Colonic mucosa (tissue), 4 donors: ENCODE measurements at regions not wholly inside any gene's neighbourhood (a gene's known extent, or its start where the extent isn't known, plus 50 kb on each side); places are given as distances from the start of the nearest gene placed in this dataset.

Source experiments
- DNase-seq: peaks from one replicate; pipeline ENCODE4 v3.0.0-alpha.2; 2020
- H3K27ac ChIP-seq: fragments of 200-600 bp; one replicate; pipeline ENCODE4 v1.8.0; 2021
- H3K27me3 ChIP-seq: fragments of 200-600 bp; one replicate; pipeline ENCODE4 v1.8.0; 2021
- H3K36me3 ChIP-seq: fragments of 200-600 bp; one replicate; pipeline ENCODE4 v1.8.0; 2021
- H3K4me1 ChIP-seq: fragments of 200-600 bp; one replicate; pipeline ENCODE4 v1.8.0; 2021; ENCODE audit warnings: mild to moderate bottlenecking
- H3K4me3 ChIP-seq: fragments of 200-600 bp; one replicate; pipeline ENCODE4 v1.8.0; 2021
- H3K9ac ChIP-seq, 2 donors: one replicate each; pipeline ENCODE4 v1.7.0; 2013; ENCODE audit warnings: control low read depth in 2 of 2, low read depth in 2 of 2, low read length in 2 of 2
- H3K9me3 ChIP-seq: fragments of 200-600 bp; one replicate; pipeline ENCODE4 v1.8.0; 2021
- CTCF ChIP-seq: fragments of 200-600 bp; IDR thresholded peaks from one replicate; pipeline ENCODE4 v1.8.0; 2022; ENCODE audit warnings: antibody characterized with exemption, mild to moderate bottlenecking
- intact Hi-C: fragments of 100-400 bp; cut with DNase I; formaldehyde crosslinking; loops from one replicate; pipeline ENCODE4 v1.14.1; 2022
- donor health status: healthy.
- donor health status: DM: no; HTN: no; CAD: no.
- donor health status: DM: no; HTN: no; CAD: no.

- H3K9me3 ChIP-seq, result no peaks in the 10 kb centered on the region
- no peak overlapping the region for H3K27ac ChIP-seq
- H3K9ac ChIP-seq, result no peak overlapping the region
- intact Hi-C loops, result no loop called here
- no peak for DNase-seq
- H3K4me3 ChIP-seq, result no peak overlapping the region
- no peaks in the 10 kb centered on the region for H3K27me3 ChIP-seq
- H3K4me1 ChIP-seq, result no peaks in the 10 kb centered on the region
- no peak for TF ChIP-seq CTCF
- no peaks in the 10 kb centered on the region for H3K36me3 ChIP-seq
These were observed 273.5 kb upstream of the HDAC4 start for GRCh38 chr2:239674101-239674980.

DNA sequence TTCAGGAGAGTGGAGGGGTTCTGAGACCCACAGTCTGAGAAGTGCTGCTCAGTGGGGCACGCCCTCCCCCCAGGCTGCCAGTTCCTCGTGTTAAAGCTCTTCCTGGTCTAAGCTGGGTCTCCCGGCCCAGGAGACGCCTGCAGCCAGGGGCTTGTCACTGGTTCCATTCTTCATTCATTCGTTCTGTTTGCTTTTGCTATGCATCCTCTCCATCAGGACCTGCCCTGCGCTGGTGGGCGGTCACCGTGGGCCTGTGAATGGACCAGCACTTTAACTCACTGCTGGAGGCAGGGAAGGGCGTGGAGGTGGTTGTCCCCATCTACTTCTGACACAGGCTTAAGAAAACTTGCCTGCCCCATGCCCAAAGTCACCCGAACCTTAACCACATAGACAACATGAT, 272.8 kb upstream of the HDAC4 start:
- Histone ChIP-seq H3K27me3 (no peaks in the 10 kb centered on the region), H3K9ac (no peak overlapping the region), H3K27ac (no peak overlapping the region), H3K4me3 (no peak overlapping the region), H3K36me3 (no peaks in the 10 kb centered on the region), H3K4me1 (no peaks in the 10 kb centered on the region), H3K9me3 (no peaks in the 10 kb centered on the region)
- no peak for DNase-seq
- no peak for TF ChIP-seq CTCF
- intact Hi-C loops, result no loop called here

DNA sequence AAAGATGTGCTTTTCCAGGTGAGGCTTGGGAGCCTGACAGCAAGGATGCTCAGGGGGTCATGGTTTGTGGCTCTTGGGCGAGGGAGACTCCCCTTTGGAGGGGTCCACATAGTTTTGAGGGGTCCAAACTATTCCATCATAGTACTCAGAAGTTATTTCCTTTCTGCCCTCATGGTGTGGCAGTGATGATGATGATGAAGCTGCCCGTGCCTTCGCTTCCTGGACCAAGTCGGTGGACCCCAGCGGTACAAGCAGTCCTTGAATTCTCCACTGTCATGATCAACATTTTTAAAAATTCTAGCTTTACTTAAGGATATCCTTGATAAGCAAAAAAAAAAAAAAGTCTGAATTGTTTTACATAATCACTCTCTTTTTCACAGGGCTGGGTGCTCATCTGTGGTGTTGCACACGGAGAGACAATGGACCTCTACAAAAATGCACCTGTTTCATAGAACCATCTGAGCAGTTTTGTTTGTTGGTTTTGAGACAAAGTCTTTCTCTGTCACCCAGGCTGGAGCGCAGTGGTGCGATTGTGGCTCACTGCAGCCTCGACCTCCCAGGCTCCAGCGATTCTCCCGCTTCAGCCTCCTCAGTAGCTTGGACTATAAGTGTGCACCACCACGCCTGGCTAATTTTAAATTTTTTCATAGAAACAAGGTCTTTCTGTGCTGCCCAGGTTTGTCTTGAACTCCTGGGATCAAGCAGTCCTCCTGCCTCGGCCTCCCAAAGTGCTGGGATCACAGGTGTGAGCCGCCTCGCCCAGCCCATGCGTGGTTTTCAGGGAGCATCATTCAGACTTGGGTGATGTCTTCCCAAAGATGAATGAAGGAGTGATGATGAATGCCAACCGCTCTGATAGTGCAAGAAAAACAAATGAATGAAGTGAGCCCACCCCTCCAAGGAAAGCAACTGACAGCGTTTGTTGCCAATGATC, 271.4 kb upstream of the HDAC4 start:
- intact Hi-C loops, result no loop called here

DNA sequence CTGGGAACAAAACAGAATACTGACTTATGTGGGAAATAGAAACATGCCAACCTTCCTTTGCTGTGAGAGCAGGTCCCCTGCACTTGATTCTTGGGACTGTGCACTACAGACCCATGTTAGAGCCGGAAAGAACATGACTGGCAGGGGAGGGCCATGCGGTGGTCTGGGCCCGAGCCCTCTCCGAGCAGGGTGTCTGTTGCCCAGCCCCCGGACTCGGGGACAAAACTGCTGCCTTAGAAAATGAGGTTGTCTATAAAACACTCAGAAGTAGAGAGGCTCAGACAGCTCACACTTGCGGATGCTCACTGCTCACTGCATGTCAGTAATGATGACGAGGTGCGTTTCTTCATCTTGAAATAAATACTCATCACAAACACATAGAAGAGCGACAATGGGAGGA, 270.7 kb upstream of the HDAC4 start:
- no peak for DNase-seq
- no peaks in the 10 kb centered on the region for H3K9me3 ChIP-seq
- H3K36me3 ChIP-seq, result no peaks in the 10 kb centered on the region
- H3K4me3 ChIP-seq, result no peak overlapping the region
- H3K27ac ChIP-seq, result no peak overlapping the region
- H3K27me3 ChIP-seq, result no peaks in the 10 kb centered on the region
- no peak overlapping the region for H3K9ac ChIP-seq
- no peak for TF ChIP-seq CTCF
- intact Hi-C loops, result no loop called here
- H3K4me1 ChIP-seq, result no peaks in the 10 kb centered on the region

More for the DNA sequence above, 271.4 kb upstream of the HDAC4 start:
- H3K27ac ChIP-seq, result no peak overlapping the region
- H3K4me1 ChIP-seq, result no peaks in the 10 kb centered on the region
- H3K36me3 ChIP-seq, result no peaks in the 10 kb centered on the region
- no peak for TF ChIP-seq CTCF
- H3K9me3 ChIP-seq, result no peaks in the 10 kb centered on the region
- H3K9ac ChIP-seq, result no peak overlapping the region
- no peak overlapping the region for H3K4me3 ChIP-seq
- no peak for DNase-seq
- H3K27me3 ChIP-seq, result no peaks in the 10 kb centered on the region

DNA sequence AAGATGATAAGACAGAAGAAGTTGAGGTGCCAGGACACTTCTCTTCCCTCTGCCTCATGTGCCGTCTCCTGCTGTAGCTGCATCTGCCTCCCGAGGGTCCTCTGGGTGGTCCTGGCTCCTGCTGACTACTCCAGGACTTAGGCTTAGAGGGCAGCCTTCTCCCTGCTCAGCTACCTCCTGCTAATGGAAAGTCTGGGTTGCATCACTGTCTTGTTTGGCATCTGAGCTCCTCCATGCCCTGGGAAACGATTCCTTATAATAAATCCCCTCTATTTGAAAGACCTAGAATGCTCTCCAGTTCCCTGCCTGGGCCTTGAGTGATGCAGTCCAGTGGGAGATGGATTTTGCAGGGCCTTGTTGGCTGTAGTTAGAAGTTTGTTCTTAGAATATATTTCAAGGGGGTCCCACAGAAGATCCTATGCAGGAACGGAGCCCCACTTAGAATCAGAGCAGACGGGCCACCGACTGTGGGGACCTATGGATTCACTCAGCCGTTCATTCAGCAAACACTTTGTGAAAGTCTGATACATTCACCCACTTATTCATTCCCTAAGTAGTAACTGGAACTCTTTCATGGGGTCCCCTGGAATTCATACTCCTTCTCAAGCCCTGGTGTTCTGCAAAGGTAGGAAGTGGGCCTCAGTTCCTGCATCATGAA, 269.8 kb upstream of the HDAC4 start:
- H3K9me3 ChIP-seq, result no peaks in the 10 kb centered on the region

More for the DNA sequence above, 269.8 kb upstream of the HDAC4 start:
- Histone ChIP-seq H3K9ac (no peak overlapping the region), H3K4me1 (no peaks in the 10 kb centered on the region), H3K27me3 (no peaks in the 10 kb centered on the region), H3K36me3 (no peaks in the 10 kb centered on the region), H3K27ac (no peak overlapping the region), H3K4me3 (no peak overlapping the region)
- intact Hi-C loops, result no loop called here
- no peak for TF ChIP-seq CTCF
- no peak for DNase-seq
